ENCODE measurements at regions not wholly inside any gene's neighbourhood (a gene's known extent, or its start where the extent isn't known, plus 50 kb on each side); places are given as distances from the start of the nearest gene placed in this dataset.

- TF ChIP-seq CHD7 (IDR thresholded peaks at IDR 0.05; ENCODE audit: insufficient replicate concordance, low read length) = no peak
- TF ChIP-seq RAD21 (IDR thresholded peaks at IDR 0.05 in 1 of 2, conservative IDR thresholded peaks at IDR 0.05 in 1 of 2; ENCODE audit: low read depth in 2 of 2, low read length in 2 of 2) = no peak
- no peak for TF ChIP-seq RFX5 (IDR thresholded peaks at IDR 0.05; ENCODE audit: borderline replicate concordance, low read depth, low read length)
- no peak for TF ChIP-seq USF2 (IDR thresholded peaks at IDR 0.05; ENCODE audit: low read length)
- no peak for TF ChIP-seq SUZ12 (IDR thresholded peaks at IDR 0.05; ENCODE audit: low read length)
- no peak for TF ChIP-seq KDM5A (IDR thresholded peaks at IDR 0.05; ENCODE audit: low read length)
- no peak for TF ChIP-seq E2F6 (IDR thresholded peaks at IDR 0.05)
- no peak for TF ChIP-seq EZH2 (IDR thresholded peaks at IDR 0.05; ENCODE audit: low read depth, low read length, severe bottlenecking)
- no peak for TF ChIP-seq POLR2A (IDR thresholded peaks at IDR 0.05; ENCODE audit: control extremely low read depth in 1 of 2, low read depth in 2 of 2, low read length in 2 of 2)
Observed at GRCh38 chr1:2914702-2915101, 106.6 kb upstream of the ACTRT2 start (continued).
